NCI-H1930 (cell line): ENCODE measurements at regions not wholly inside any gene's neighbourhood (a gene's known extent, or its start where the extent isn't known, plus 50 kb on each side); places are given as distances from the start of the nearest gene placed in this dataset.

Experiments used
- DNase-seq, 2 experiments: peaks; one replicate each; lab custom pipeline; 2025; lab: John Stamatoyannopoulos, UW

GRCh38 chr3:31050296-31050695, 155.8 kb upstream of the GADL1 start:
- DNase-seq, result no peak

- no peak for DNase-seq
Observed at GRCh38 chr3:31051226-31051625, 156.8 kb upstream of the GADL1 start.

- DNase-seq, result no peak
Observed at GRCh38 chr3:31053299-31053698, 158.8 kb upstream of the GADL1 start.

- no peak for DNase-seq
Observed at GRCh38 chr3:31054032-31054431, 159.6 kb upstream of the GADL1 start.

GRCh38 chr3:31055757-31056156, 161.3 kb upstream of the GADL1 start:
- no peak for DNase-seq

GRCh38 chr3:31057891-31058290, 163.4 kb upstream of the GADL1 start:
- no peak for DNase-seq

GRCh38 chr3:31064021-31064420, 169.6 kb upstream of the GADL1 start:
- no peak for DNase-seq

GRCh38 chr3:31065765-31066164, 171.3 kb upstream of the GADL1 start:
- DNase-seq, result no peak

- no peak for DNase-seq
Observed at GRCh38 chr3:31067004-31067403, 172.5 kb upstream of the GADL1 start.

- no peak for DNase-seq
Observed at GRCh38 chr3:31075471-31075870, 181.0 kb upstream of the GADL1 start.

GRCh38 chr3:31075876-31076275, 181.4 kb upstream of the GADL1 start:
- no peak for DNase-seq

GRCh38 chr3:31077021-31077601, 182.7 kb upstream of the GADL1 start:
- DNase-seq, result no peak

GRCh38 chr3:31077826-31078225, 183.4 kb upstream of the GADL1 start:
- no peak for DNase-seq

- no peak for DNase-seq
Observed at GRCh38 chr3:31079689-31080088, 185.2 kb upstream of the GADL1 start.

- no peak for DNase-seq
Observed at GRCh38 chr3:31081018-31081662, 186.7 kb upstream of the GADL1 start.

GRCh38 chr3:31086148-31086547, 191.7 kb upstream of the GADL1 start:
- no peak for DNase-seq

- no peak for DNase-seq
Observed at GRCh38 chr3:31086698-31087097, 192.2 kb upstream of the GADL1 start.

GRCh38 chr3:31091748-31092147, 197.3 kb upstream of the GADL1 start:
- no peak for DNase-seq

GRCh38 chr3:31092748-31093589, 198.5 kb upstream of the GADL1 start:
- DNase-seq, result no peak

- no peak for DNase-seq
Observed at GRCh38 chr3:31093606-31094005, 199.1 kb upstream of the GADL1 start.

- DNase-seq, result no peak
Observed at GRCh38 chr3:31094048-31094447, 199.6 kb upstream of the GADL1 start.

GRCh38 chr3:31095255-31095654, 200.8 kb upstream of the GADL1 start:
- DNase-seq, result no peak
